ENCODE measurements at regions not wholly inside any gene's neighbourhood (a gene's known extent, or its start where the extent isn't known, plus 50 kb on each side); places are given as distances from the start of the nearest gene placed in this dataset.
"Not testable (repeated sequence)": the region's sequence is repeated elsewhere in the genome, so short reads cannot be mapped to it uniquely, and the experiment has no call there.

DNA sequence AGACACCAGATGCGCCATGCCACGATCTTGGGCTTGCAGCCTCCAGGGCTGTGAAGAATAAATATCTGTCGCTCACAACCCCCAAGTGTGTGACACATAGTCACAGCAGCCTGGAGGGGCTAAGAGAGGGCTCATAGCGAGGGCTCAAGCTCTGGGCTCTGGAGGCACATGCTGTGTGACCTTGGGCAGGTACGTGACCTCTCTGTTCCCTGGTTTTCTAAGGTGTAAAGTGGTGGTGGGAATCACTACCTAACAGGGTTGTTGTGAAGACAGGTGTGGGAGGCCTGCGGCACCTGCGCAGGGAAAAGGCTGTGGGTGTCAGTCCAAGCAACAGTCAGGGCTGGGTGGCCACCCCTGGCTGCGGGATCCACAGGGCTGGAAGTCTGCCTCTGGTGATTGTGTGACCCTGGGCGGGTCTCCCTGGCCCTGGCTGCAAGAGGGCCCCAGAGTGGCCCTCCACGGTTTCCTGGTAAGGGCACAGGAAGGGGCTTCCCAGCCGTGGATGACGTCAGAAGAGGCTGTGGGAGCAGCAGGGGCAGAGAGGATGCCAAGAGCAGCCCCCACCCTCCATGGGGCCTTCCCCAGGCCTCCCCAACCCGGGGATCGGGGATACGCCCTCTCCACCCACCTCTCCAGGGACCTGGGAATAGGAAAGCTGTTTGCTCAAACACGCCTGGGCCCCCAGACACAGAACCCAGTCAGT, 218.8 kb upstream of the SGCG start:
- no peaks in the 10 kb centered on the region for H3K27me3 Mint-ChIP-seq
- 74% methylated on average over 12 of the region's 16 CpGs for WGBS (ENCODE audit: insufficient coverage)
- ATAC-seq (ENCODE audit: low read depth) = no peak

DNA sequence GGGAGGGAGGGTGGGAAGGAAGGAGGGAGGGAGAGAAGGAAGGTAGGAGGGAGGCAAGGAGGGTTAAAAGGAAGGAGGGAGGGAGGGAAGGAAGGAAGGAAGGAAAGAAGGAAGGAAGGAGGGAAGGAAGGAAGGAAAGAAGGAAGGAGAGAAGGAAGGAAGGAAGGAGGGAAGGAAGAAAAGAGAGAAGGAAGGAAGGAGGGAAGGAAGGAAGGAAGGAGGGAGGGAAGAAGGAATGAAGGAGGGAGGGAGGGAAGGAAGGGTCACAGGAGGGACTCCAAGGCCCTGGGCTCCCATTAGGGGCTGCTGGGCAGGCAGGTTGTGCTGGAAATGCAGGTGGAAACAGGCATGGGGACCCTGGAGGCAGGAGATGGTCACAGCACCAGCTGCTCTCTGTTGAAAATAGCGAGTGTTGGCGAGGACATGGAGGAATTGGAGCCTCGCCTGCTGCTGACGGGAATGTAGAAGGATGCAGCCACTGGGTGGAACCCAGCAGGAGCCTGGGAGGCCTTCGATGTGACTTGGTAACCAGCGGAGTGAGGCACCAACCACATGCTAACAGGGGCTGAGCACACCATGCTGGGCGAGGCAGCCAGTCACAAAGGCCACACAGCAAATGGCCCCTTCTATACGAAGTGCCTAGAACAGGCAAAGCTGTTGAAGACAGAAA, 217.3 kb upstream of the SGCG start:
- H3K9me3 Mint-ChIP-seq (ENCODE audit: insufficient read depth); H3K27me3 ChIP-seq (replicated peaks in 1 of 4; ENCODE audit: control extremely low read depth in 1 of 4, control insufficient read depth in 3 of 4, insufficient read depth in 4 of 4, low read length in 3 of 4); H3K9ac ChIP-seq (ENCODE audit: low read length); ATAC-seq (ENCODE audit: low read depth); H4K20me1 ChIP-seq (ENCODE audit: control insufficient read depth, insufficient read depth, low read length, poor library complexity, severe bottlenecking); CTCF ChIA-PET; H3K27ac ChIP-seq (ENCODE audit: low read length in 2 of 2); intact Hi-C loops (cut with micrococcal nuclease); H3K4me3 ChIP-seq (ENCODE audit: control extremely low read depth in 1 of 5, extremely low read depth in 1 of 5, insufficient read depth in 1 of 5, low read depth in 2 of 5, low read length in 4 of 5); H3K4me2 ChIP-seq (replicated peaks; ENCODE audit: low read depth, low read length, poor library complexity, severe bottlenecking); H2AFZ ChIP-seq (ENCODE audit: insufficient read depth, low read depth, low read length, poor library complexity, severe bottlenecking); H3K27me3 Mint-ChIP-seq; H3K27ac Mint-ChIP-seq; POLR2A ChIA-PET; H3K4me1 ChIP-seq (ENCODE audit: control insufficient read depth in 2 of 2, insufficient read depth in 2 of 2, low read length in 2 of 2); H3K79me2 ChIP-seq (ENCODE audit: control insufficient read depth, insufficient read depth, low read length); H3K36me3 ChIP-seq (replicated peaks in 1 of 2; ENCODE audit: control extremely low read depth in 1 of 2, control insufficient read depth in 1 of 2, extremely low read depth in 1 of 2, insufficient read depth in 2 of 2, low read length in 1 of 2); H3K9me3 ChIP-seq (ENCODE audit: control extremely low read depth in 1 of 3, control insufficient read depth in 2 of 3, insufficient read depth in 1 of 3, low read length in 2 of 3); DNase-seq; H3K4me1 Mint-ChIP-seq; H3K4me3 Mint-ChIP-seq: not testable (repeated sequence)
- 95% methylated on average over 7 of the region's 8 CpGs for WGBS (ENCODE audit: insufficient coverage)

More for the DNA sequence above, 218.8 kb upstream of the SGCG start:
- Histone ChIP-seq H3K4me3 (ENCODE audit: control extremely low read depth in 1 of 5, extremely low read depth in 1 of 5, insufficient read depth in 1 of 5, low read depth in 2 of 5, low read length in 4 of 5) (no peak overlapping the region), H4K20me1 (ENCODE audit: control insufficient read depth, insufficient read depth, low read length, poor library complexity, severe bottlenecking) (no peaks in the 10 kb centered on the region), H2AFZ (ENCODE audit: insufficient read depth, low read depth, low read length, poor library complexity, severe bottlenecking) (no peak overlapping the region), H3K9ac (ENCODE audit: low read length) (no peak overlapping the region), H3K79me2 (ENCODE audit: control insufficient read depth, insufficient read depth, low read length) (no peaks in the 10 kb centered on the region), H3K27ac (ENCODE audit: low read length in 2 of 2) (no peak overlapping the region), H3K36me3 (replicated peaks in 1 of 2; ENCODE audit: control extremely low read depth in 1 of 2, control insufficient read depth in 1 of 2, extremely low read depth in 1 of 2, insufficient read depth in 2 of 2, low read length in 1 of 2) (no peaks in the 10 kb centered on the region), H3K4me1 (ENCODE audit: control insufficient read depth in 2 of 2, insufficient read depth in 2 of 2, low read length in 2 of 2) (no peaks in the 10 kb centered on the region), H3K4me2 (replicated peaks; ENCODE audit: low read depth, low read length, poor library complexity, severe bottlenecking) (no peak overlapping the region), H3K27me3 (replicated peaks in 1 of 4; ENCODE audit: control extremely low read depth in 1 of 4, control insufficient read depth in 3 of 4, insufficient read depth in 4 of 4, low read length in 3 of 4) (no peaks in the 10 kb centered on the region), H3K9me3 (ENCODE audit: control extremely low read depth in 1 of 3, control insufficient read depth in 2 of 3, insufficient read depth in 1 of 3, low read length in 2 of 3) (peaks cover 0 to 9% (median 0%) of the 10 kb centered on the region in 3 donors)
- Mint-ChIP-seq H3K4me3 (no peak overlapping the region), H3K27ac (no peak overlapping the region), H3K9me3 (ENCODE audit: insufficient read depth) (no peaks in the 10 kb centered on the region), H3K4me1 (no peaks in the 10 kb centered on the region)
- DNase-seq = no peak
- POLR2A ChIA-PET = no interaction called here
- intact Hi-C loops (cut with micrococcal nuclease) = no loop called here
- TF ChIP-seq, protein P1, sequence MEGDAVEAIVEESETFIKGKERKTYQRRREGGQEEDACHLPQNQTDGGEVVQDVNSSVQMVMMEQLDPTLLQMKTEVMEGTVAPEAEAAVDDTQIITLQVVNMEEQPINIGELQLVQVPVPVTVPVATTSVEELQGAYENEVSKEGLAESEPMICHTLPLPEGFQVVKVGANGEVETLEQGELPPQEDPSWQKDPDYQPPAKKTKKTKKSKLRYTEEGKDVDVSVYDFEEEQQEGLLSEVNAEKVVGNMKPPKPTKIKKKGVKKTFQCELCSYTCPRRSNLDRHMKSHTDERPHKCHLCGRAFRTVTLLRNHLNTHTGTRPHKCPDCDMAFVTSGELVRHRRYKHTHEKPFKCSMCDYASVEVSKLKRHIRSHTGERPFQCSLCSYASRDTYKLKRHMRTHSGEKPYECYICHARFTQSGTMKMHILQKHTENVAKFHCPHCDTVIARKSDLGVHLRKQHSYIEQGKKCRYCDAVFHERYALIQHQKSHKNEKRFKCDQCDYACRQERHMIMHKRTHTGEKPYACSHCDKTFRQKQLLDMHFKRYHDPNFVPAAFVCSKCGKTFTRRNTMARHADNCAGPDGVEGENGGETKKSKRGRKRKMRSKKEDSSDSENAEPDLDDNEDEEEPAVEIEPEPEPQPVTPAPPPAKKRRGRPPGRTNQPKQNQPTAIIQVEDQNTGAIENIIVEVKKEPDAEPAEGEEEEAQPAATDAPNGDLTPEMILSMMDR (IDR thresholded peaks at IDR 0.05) = no peak
- TF ChIP-seq EZH2 (IDR thresholded peaks at IDR 0.05; ENCODE audit: borderline replicate concordance, insufficient read depth, low read depth, low read length, poor library complexity, severe bottlenecking) = no peak
- CTCF ChIA-PET = no interaction called here

Data from B cell (primary cell).